ENCODE measurements at regions not wholly inside any gene's neighbourhood (a gene's known extent, or its start where the extent isn't known, plus 50 kb on each side); places are given as distances from the start of the nearest gene placed in this dataset.

- intact Hi-C loops (cut with micrococcal nuclease; ENCODE audit: unreplicated experiment): no loop called here
- Mint-ChIP-seq H3K4me3 (ENCODE audit: unreplicated experiment) (no peak overlapping the region), H3K36me3 (ENCODE audit: insufficient read depth, unreplicated experiment) (no peaks in the 10 kb centered on the region), H3K4me1 (ENCODE audit: low read depth, unreplicated experiment) (no peaks in the 10 kb centered on the region), H3K27me3 (ENCODE audit: insufficient read depth, unreplicated experiment) (no peaks in the 10 kb centered on the region), H3K27ac (ENCODE audit: unreplicated experiment) (no peak overlapping the region), H3K9me3 (ENCODE audit: unreplicated experiment) (no peaks in the 10 kb centered on the region)
- no TSS peak for BruUV-seq (replicated peaks)
- H3K4me3 ChIP-seq (ENCODE audit: low read depth, low read length): no peak overlapping the region
- TF ChIP-seq, protein P1, sequence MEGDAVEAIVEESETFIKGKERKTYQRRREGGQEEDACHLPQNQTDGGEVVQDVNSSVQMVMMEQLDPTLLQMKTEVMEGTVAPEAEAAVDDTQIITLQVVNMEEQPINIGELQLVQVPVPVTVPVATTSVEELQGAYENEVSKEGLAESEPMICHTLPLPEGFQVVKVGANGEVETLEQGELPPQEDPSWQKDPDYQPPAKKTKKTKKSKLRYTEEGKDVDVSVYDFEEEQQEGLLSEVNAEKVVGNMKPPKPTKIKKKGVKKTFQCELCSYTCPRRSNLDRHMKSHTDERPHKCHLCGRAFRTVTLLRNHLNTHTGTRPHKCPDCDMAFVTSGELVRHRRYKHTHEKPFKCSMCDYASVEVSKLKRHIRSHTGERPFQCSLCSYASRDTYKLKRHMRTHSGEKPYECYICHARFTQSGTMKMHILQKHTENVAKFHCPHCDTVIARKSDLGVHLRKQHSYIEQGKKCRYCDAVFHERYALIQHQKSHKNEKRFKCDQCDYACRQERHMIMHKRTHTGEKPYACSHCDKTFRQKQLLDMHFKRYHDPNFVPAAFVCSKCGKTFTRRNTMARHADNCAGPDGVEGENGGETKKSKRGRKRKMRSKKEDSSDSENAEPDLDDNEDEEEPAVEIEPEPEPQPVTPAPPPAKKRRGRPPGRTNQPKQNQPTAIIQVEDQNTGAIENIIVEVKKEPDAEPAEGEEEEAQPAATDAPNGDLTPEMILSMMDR (IDR thresholded peaks at IDR 0.05; ENCODE audit: insufficient read depth in 1 of 2, low read depth in 1 of 2, low read length in 1 of 2, severe bottlenecking in 1 of 2, unreplicated experiment in 1 of 2): peak; percentile 23
- peak in 1 of 2 experiments; percentile 13 for DNase-seq
- H3K36me3 ChIP-seq (ENCODE audit: control insufficient read depth, insufficient read depth, low read length): no peaks in the 10 kb centered on the region
- no peaks in the 10 kb centered on the region for H3K27me3 ChIP-seq (replicated peaks; ENCODE audit: control insufficient read depth, insufficient read depth, low read length)
- POLR2A ChIA-PET: no interaction called here
- no peaks in the 10 kb centered on the region for H3K4me1 ChIP-seq
- CTCF ChIA-PET: interaction anchor here (0.6 kb wide), 1 partner anchor 160 kb away, joined by 3 read pairs; no protein-coding TSS in a partner anchor
- no peaks in the 10 kb centered on the region for H3K9me3 ChIP-seq
Measured at GRCh38 chr4:58247792-58248191, 1137.6 kb upstream of the IGFBP7 start.

DNA sequence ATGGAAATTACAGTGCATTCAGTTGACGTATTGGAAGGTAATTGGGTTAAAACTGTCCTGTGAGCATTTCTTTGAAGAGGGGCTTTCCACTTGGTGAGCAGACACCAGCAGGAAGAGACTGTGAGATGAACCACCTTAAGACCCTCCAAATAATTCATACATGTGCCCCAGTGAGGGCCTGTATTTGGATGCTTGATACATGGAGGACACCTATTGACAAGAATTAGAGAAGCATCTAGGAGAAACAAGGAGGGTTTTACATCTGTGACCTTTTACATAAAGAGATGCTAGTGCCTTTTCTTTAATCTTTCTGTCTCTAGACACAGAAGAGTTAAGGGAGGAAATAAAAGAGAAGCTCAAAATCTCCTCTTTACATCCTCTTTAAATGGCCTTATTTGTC, 1115.3 kb upstream of the IGFBP7 start:
- Mint-ChIP-seq H3K9me3 (ENCODE audit: unreplicated experiment) (no peaks in the 10 kb centered on the region), H3K4me1 (ENCODE audit: low read depth, unreplicated experiment) (no peaks in the 10 kb centered on the region), H3K36me3 (ENCODE audit: insufficient read depth, unreplicated experiment) (no peaks in the 10 kb centered on the region), H3K27ac (ENCODE audit: unreplicated experiment) (no peak overlapping the region), H3K4me3 (ENCODE audit: unreplicated experiment) (no peak overlapping the region), H3K27me3 (ENCODE audit: insufficient read depth, unreplicated experiment) (no peaks in the 10 kb centered on the region)
- ChIA-PET POLR2A (no interaction called here), CTCF (no interaction called here)
- no peaks in the 10 kb centered on the region for H3K27me3 ChIP-seq (replicated peaks; ENCODE audit: control insufficient read depth, insufficient read depth, low read length)
- intact Hi-C loops (cut with micrococcal nuclease; ENCODE audit: unreplicated experiment): loop anchor here (2.0 kb wide), 1 partner anchor 783 kb away; no protein-coding TSS in a partner anchor
- TF ChIP-seq, protein P1 (IDR thresholded peaks at IDR 0.05; ENCODE audit: insufficient read depth in 1 of 2, low read depth in 1 of 2, low read length in 1 of 2, severe bottlenecking in 1 of 2, unreplicated experiment in 1 of 2): no peak
- DNase-seq: no peak
- BruUV-seq (replicated peaks): no TSS peak
- no peaks in the 10 kb centered on the region for H3K36me3 ChIP-seq (ENCODE audit: control insufficient read depth, insufficient read depth, low read length)
- no peak overlapping the region for H3K4me3 ChIP-seq (ENCODE audit: low read depth, low read length)
- H3K4me1 ChIP-seq: no peaks in the 10 kb centered on the region
- no peaks in the 10 kb centered on the region for H3K9me3 ChIP-seq

GRCh38 chr4:58219179-58219578, 1109.0 kb upstream of the IGFBP7 start:
- Mint-ChIP-seq H3K27me3 (ENCODE audit: insufficient read depth, unreplicated experiment) (no peaks in the 10 kb centered on the region), H3K4me3 (ENCODE audit: unreplicated experiment) (no peak overlapping the region), H3K36me3 (ENCODE audit: insufficient read depth, unreplicated experiment) (no peaks in the 10 kb centered on the region), H3K4me1 (ENCODE audit: low read depth, unreplicated experiment) (no peaks in the 10 kb centered on the region), H3K9me3 (ENCODE audit: unreplicated experiment) (no peaks in the 10 kb centered on the region), H3K27ac (ENCODE audit: unreplicated experiment) (no peak overlapping the region)
- H3K36me3 ChIP-seq (ENCODE audit: control insufficient read depth, insufficient read depth, low read length): no peaks in the 10 kb centered on the region
- CTCF ChIA-PET: no interaction called here
- H3K4me1 ChIP-seq: no peaks in the 10 kb centered on the region
- DNase-seq: no peak
- POLR2A ChIA-PET: no interaction called here
- intact Hi-C loops (cut with micrococcal nuclease; ENCODE audit: unreplicated experiment): no loop called here
- BruUV-seq (replicated peaks): no TSS peak
- H3K4me3 ChIP-seq (ENCODE audit: low read depth, low read length): no peak overlapping the region
- TF ChIP-seq, protein P1 (IDR thresholded peaks at IDR 0.05; ENCODE audit: insufficient read depth in 1 of 2, low read depth in 1 of 2, low read length in 1 of 2, severe bottlenecking in 1 of 2, unreplicated experiment in 1 of 2): no peak
- H3K27me3 ChIP-seq (replicated peaks; ENCODE audit: control insufficient read depth, insufficient read depth, low read length): no peaks in the 10 kb centered on the region
- no peaks in the 10 kb centered on the region for H3K9me3 ChIP-seq

Data from Caco-2 (cell line).